ENCODE measurements at regions not wholly inside any gene's neighbourhood (a gene's known extent, or its start where the extent isn't known, plus 50 kb on each side); places are given as distances from the start of the nearest gene placed in this dataset.

- TF ChIP-seq CTCF (IDR thresholded peaks at IDR 0.05) (no peak), POLR2A (IDR thresholded peaks at IDR 0.05) (no peak)
Observed at GRCh38 chr1:90176530-90176929, 181.6 kb downstream of the ZNF326 start.
